ENCODE measurements at regions not wholly inside any gene's neighbourhood (a gene's known extent, or its start where the extent isn't known, plus 50 kb on each side); places are given as distances from the start of the nearest gene placed in this dataset.

GRCh38 chr7:46937826-46938225, 644.1 kb downstream of the TNS3 start:
- TF ChIP-seq ZNF114 (CRISPR knock-in tag; IDR thresholded peaks at IDR 0.05) (no peak), POLR2AphosphoS5 (IDR thresholded peaks at IDR 0.05; ENCODE audit: low read depth) (no peak), ZNF462 (CRISPR knock-in tag; IDR thresholded peaks at IDR 0.05) (no peak), EZH2phosphoT487 (IDR thresholded peaks at IDR 0.05; ENCODE audit: unreplicated experiment) (no peak), REST (IDR thresholded peaks at IDR 0.05; ENCODE audit: unreplicated experiment) (no peak), STAT1 (IDR thresholded peaks at IDR 0.05; ENCODE audit: unreplicated experiment) (no peak), EZH2 (IDR thresholded peaks at IDR 0.05; ENCODE audit: low read depth, unreplicated experiment) (no peak)
- TF ChIP-seq, protein P1, sequence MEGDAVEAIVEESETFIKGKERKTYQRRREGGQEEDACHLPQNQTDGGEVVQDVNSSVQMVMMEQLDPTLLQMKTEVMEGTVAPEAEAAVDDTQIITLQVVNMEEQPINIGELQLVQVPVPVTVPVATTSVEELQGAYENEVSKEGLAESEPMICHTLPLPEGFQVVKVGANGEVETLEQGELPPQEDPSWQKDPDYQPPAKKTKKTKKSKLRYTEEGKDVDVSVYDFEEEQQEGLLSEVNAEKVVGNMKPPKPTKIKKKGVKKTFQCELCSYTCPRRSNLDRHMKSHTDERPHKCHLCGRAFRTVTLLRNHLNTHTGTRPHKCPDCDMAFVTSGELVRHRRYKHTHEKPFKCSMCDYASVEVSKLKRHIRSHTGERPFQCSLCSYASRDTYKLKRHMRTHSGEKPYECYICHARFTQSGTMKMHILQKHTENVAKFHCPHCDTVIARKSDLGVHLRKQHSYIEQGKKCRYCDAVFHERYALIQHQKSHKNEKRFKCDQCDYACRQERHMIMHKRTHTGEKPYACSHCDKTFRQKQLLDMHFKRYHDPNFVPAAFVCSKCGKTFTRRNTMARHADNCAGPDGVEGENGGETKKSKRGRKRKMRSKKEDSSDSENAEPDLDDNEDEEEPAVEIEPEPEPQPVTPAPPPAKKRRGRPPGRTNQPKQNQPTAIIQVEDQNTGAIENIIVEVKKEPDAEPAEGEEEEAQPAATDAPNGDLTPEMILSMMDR (conservative IDR thresholded peaks at IDR 0.05; ENCODE audit: low read depth in 2 of 2), result no peak
- TF ChIP-seq, protein P2, sequence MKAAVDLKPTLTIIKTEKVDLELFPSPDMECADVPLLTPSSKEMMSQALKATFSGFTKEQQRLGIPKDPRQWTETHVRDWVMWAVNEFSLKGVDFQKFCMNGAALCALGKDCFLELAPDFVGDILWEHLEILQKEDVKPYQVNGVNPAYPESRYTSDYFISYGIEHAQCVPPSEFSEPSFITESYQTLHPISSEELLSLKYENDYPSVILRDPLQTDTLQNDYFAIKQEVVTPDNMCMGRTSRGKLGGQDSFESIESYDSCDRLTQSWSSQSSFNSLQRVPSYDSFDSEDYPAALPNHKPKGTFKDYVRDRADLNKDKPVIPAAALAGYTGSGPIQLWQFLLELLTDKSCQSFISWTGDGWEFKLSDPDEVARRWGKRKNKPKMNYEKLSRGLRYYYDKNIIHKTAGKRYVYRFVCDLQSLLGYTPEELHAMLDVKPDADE (IDR thresholded peaks at IDR 0.05), result no peak
- Mint-ChIP-seq H3K36me3 (ENCODE audit: low read depth) (no peaks in the 10 kb centered on the region), H3K4me1 (no peaks in the 10 kb centered on the region), H3K4me3 (no peak overlapping the region), H3K9me3 (peaks cover 5% of the 10 kb centered on the region; the same call in 1 of the 3 replicates), H3K27me3 (ENCODE audit: insufficient read depth, low read depth, poor library complexity) (peaks cover 2% of the 10 kb centered on the region), H3K27ac (no peak overlapping the region)
- no peak overlapping the region for H2AFZ ChIP-seq
- H3K36me3 ChIP-seq (ENCODE audit: insufficient read depth), result no peaks in the 10 kb centered on the region
- DNase-seq (ENCODE audit: low spot score) (no peak), ATAC-seq (no peak)
- no peaks in the 10 kb centered on the region for H4K20me1 ChIP-seq (replicated peaks; ENCODE audit: insufficient read depth)
- H3K27ac ChIP-seq (ENCODE audit: low read depth), result no peak overlapping the region
- no peaks in the 10 kb centered on the region for H3K79me2 ChIP-seq (replicated peaks; ENCODE audit: insufficient read depth)
- 0 out of 2 replicates have a peak, but pooled peaks cover 11% of the 10 kb centered on the region for H3K9me2 ChIP-seq (ENCODE audit: insufficient read depth)
- no peak overlapping the region for H3K4me3 ChIP-seq
- H3F3A ChIP-seq (replicated peaks; ENCODE audit: low read depth), result no peaks in the 10 kb centered on the region
- no peak overlapping the region for H3K4me2 ChIP-seq
- H3K4me1 ChIP-seq (ENCODE audit: insufficient read depth), result no peaks in the 10 kb centered on the region
- H3K27me3 ChIP-seq (ENCODE audit: insufficient read depth), result no peaks in the 10 kb centered on the region
